H9 (cell line): ENCODE measurements at regions not wholly inside any gene's neighbourhood (a gene's known extent, or its start where the extent isn't known, plus 50 kb on each side); places are given as distances from the start of the nearest gene placed in this dataset.

Experiments
- DNase-seq: peaks from one replicate; pipeline ENCODE4 v3.0.0-alpha.2; 2017
- H2AFZ ChIP-seq: one replicate; pipeline ENCODE4 v1.6.1; 2013; ENCODE audit warnings: mild to moderate bottlenecking, low read length, control low read depth, moderate library complexity
- H2AK5ac ChIP-seq: 2 replicates; pipeline ENCODE4 v1.6.1; 2013; ENCODE audit warnings: low read length, control low read depth, mixed read lengths; ENCODE audit not compliant: insufficient read length
- H2BK120ac ChIP-seq: one replicate; pipeline ENCODE4 v1.6.1; 2013; ENCODE audit warnings: low read depth, mild to moderate bottlenecking, low read length, control low read depth, inconsistent platforms; ENCODE audit not compliant: poor library complexity, severe bottlenecking
- H2BK12ac ChIP-seq: 2 replicates; pipeline ENCODE4 v1.6.1; 2013; ENCODE audit warnings: low read length, control low read depth, mixed read lengths, low read depth; ENCODE audit not compliant: insufficient read length
- H2BK15ac ChIP-seq: 2 replicates; pipeline ENCODE4 v1.6.1; 2013; ENCODE audit warnings: low read depth, low read length, control low read depth
- H2BK20ac ChIP-seq: one replicate; pipeline ENCODE4 v1.6.1; 2013; ENCODE audit warnings: low read depth, mild to moderate bottlenecking, low read length, control low read depth, inconsistent platforms; ENCODE audit not compliant: poor library complexity, severe bottlenecking
- H2BK5ac ChIP-seq: 2 replicates; pipeline ENCODE4 v1.6.1; 2013; ENCODE audit warnings: low read length, control low read depth, mixed read lengths; ENCODE audit not compliant: insufficient read length
- H3K14ac ChIP-seq: 2 replicates; pipeline ENCODE4 v1.6.1; 2013; ENCODE audit warnings: low read length, control low read depth; ENCODE audit not compliant: insufficient read depth
- H3K18ac ChIP-seq: 2 replicates; pipeline ENCODE4 v1.6.1; 2013; ENCODE audit warnings: low read depth, mild to moderate bottlenecking, mixed read lengths, low read length, control low read depth; ENCODE audit not compliant: insufficient read length
- H3K23ac ChIP-seq: 2 replicates; pipeline ENCODE4 v1.6.1; 2013; ENCODE audit warnings: low read length, control low read depth, mixed read lengths, low read depth; ENCODE audit not compliant: insufficient read length
- H3K23me2 ChIP-seq: 2 replicates; pipeline ENCODE4 v1.6.1; 2013; ENCODE audit warnings: low read depth, mild to moderate bottlenecking, mixed read lengths, low read length, control low read depth; ENCODE audit not compliant: insufficient read length, poor library complexity, severe bottlenecking
- H3K27ac ChIP-seq: 2 replicates; pipeline ENCODE4 v1.5.1; 2013; ENCODE audit warnings: low read length, control low read depth, mixed read lengths, low read depth; ENCODE audit not compliant: insufficient read length
- H3K27me3 ChIP-seq: 2 replicates; pipeline ENCODE4 v1.6.1; 2013; ENCODE audit warnings: low read length, control low read depth, inconsistent platforms; ENCODE audit not compliant: insufficient read depth
- H3K4ac ChIP-seq: 2 replicates; pipeline ENCODE4 v1.6.1; 2013; ENCODE audit warnings: low read depth, mild to moderate bottlenecking, control low read depth, inconsistent platforms, low read length, moderate library complexity
- H3K4me1 ChIP-seq: 2 replicates; pipeline ENCODE4 v1.6.1; 2013; ENCODE audit warnings: low read length, control low read depth, inconsistent platforms; ENCODE audit not compliant: insufficient read depth
- H3K4me2 ChIP-seq: 2 replicates; pipeline ENCODE4 v1.6.1; 2013; ENCODE audit warnings: low read length, control low read depth, mixed read lengths; ENCODE audit not compliant: insufficient read length, insufficient read depth
- H3K56ac ChIP-seq: 2 replicates; pipeline ENCODE4 v1.6.1; 2013; ENCODE audit warnings: low read depth, mild to moderate bottlenecking, mixed read lengths, low read length, control low read depth; ENCODE audit not compliant: insufficient read length
- H3K79me1 ChIP-seq: 2 replicates; pipeline ENCODE4 v1.6.1; 2013; ENCODE audit warnings: low read depth, mild to moderate bottlenecking, moderate library complexity, low read length, control low read depth, inconsistent platforms; ENCODE audit not compliant: insufficient read depth, poor library complexity, severe bottlenecking
- H3K79me2 ChIP-seq: 2 replicates; pipeline ENCODE4 v1.6.1; 2013; ENCODE audit warnings: low read length, control low read depth, inconsistent platforms; ENCODE audit not compliant: insufficient read depth
- H3K9ac ChIP-seq: 2 replicates; pipeline ENCODE4 v1.6.1; 2013; ENCODE audit warnings: low read length, control low read depth, mixed read lengths; ENCODE audit not compliant: insufficient read length; ENCODE audit errors: extremely low read depth
- H3K9me3 ChIP-seq: one replicate; pipeline ENCODE4 v1.6.1; 2013; ENCODE audit warnings: low read depth, low read length, inconsistent platforms; ENCODE audit not compliant: control insufficient read depth
- H3T11ph ChIP-seq: one replicate; pipeline ENCODE4 v1.6.1; 2013; ENCODE audit warnings: mild to moderate bottlenecking, low read length, control low read depth, inconsistent platforms
- H4K20me1 ChIP-seq: one replicate; pipeline ENCODE4 v1.6.1; 2013; ENCODE audit not compliant: control insufficient read depth, insufficient read length, insufficient read depth
- H4K5ac ChIP-seq: 2 replicates; pipeline ENCODE4 v1.6.1; 2013; ENCODE audit warnings: low read depth, mild to moderate bottlenecking, mixed read lengths, low read length, control low read depth; ENCODE audit not compliant: insufficient read length
- H4K8ac ChIP-seq: replicated peaks from 2 replicates; pipeline ENCODE4 v1.6.1; 2013; ENCODE audit warnings: low read length, control low read depth, mixed read lengths, low read depth; ENCODE audit not compliant: insufficient read length
- H4K91ac ChIP-seq: 2 replicates; pipeline ENCODE4 v1.6.1; 2013; ENCODE audit warnings: low read depth, mild to moderate bottlenecking, moderate library complexity, mixed read lengths, low read length, control low read depth; ENCODE audit not compliant: insufficient read length
- H3K27ac Mint-ChIP-seq, 3 experiments: 2 replicates in 2 of 3; 3 replicates in 1 of 3; pipeline ENCODE4 v1.8.0; 2020 to 2021; ENCODE audit warnings: mixed read lengths in 3 of 3, mild to moderate bottlenecking in 1 of 3, moderate library complexity in 1 of 3
- H3K27me3 Mint-ChIP-seq: 2 replicates; pipeline ENCODE4 v1.8.0; 2021; ENCODE audit warnings: low read depth, mild to moderate bottlenecking, moderate library complexity, mixed read lengths
- H3K36me3 Mint-ChIP-seq, 3 experiments: 2 replicates in 2 of 3; 3 replicates in 1 of 3; pipeline ENCODE4 v1.8.0; 2020 to 2021; ENCODE audit warnings: low read depth in 3 of 3, mixed read lengths in 3 of 3; ENCODE audit not compliant: insufficient read depth in 1 of 3
- H3K4me1 Mint-ChIP-seq, 2 experiments: 2 replicates each; pipeline ENCODE4 v1.8.0; 2020; ENCODE audit warnings: mixed read lengths in 2 of 2
- H3K4me3 Mint-ChIP-seq, 2 experiments: 2 replicates in 1 of 2; 3 replicates in 1 of 2; pipeline ENCODE4 v1.8.0; 2020 to 2021; ENCODE audit warnings: mild to moderate bottlenecking in 2 of 2, mixed read lengths in 2 of 2, moderate library complexity in 1 of 2
- H3K9me3 Mint-ChIP-seq, 2 experiments: 2 replicates in 1 of 2; 3 replicates in 1 of 2; pipeline ENCODE4 v1.8.0; 2020; ENCODE audit warnings: mild to moderate bottlenecking in 2 of 2, mixed read lengths in 2 of 2, moderate library complexity in 1 of 2
- CTCF ChIP-seq: fragments of 200-600 bp; sonication (generic); conservative IDR thresholded peaks from 3 replicates; pipeline ENCODE4 v1.8.0; 2021; ENCODE audit warnings: antibody characterized with exemption, mild to moderate bottlenecking
- WGBS: extraction: QIAGEN DNeasy Blood & Tissue Kit; methylation state at CpG from one replicate; pipeline ENCODE4 v1.1.7; 2013; ENCODE audit warnings: missing lambda C conversion rate, low lambda C conversion rate, mixed read lengths; ENCODE audit not compliant: insufficient read length; ENCODE audit errors: extremely low coverage; 5-methylcytosine and 5-hydroxymethylcytosine counted together

DNA sequence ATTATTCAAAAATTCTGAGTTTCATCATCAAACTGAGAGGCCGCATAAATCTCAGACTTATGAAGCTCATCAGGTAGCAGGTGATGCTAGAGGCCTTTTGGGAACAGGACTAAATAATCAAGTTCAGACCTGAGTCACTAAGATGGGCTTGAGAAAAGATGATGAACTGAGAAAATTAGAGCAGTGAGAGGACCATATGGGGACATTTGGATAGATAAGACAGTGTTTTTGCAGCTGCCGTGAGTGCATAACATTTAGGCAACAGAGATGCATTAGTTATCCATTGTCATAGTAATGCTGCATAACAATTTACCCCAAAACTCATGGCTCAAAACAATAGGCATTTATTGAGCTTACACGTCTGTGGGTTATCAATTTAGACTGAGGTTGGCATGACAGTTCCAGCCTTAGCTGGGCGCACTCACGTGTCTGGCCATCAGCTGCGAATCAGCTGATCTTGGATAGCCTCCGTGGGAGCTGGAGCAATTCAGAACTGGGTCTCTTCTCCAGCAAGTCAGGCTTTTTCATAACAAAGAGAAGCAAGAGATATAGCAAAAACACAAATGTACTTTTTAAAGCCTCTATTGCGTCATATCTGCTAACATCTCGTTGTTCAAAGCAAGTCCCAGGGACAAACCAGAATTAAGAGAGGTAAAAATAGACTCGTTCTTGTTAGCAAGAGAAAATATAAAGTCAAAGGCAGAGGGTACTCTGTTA lies 72.8 kb downstream of the CAPZA3 start:
- no peaks in the 10 kb centered on the region for H3K27me3 ChIP-seq
- H4K5ac ChIP-seq: no peak overlapping the region
- no peak overlapping the region for H4K91ac ChIP-seq
- no peak overlapping the region for H3K4me2 ChIP-seq
- H3K56ac ChIP-seq: no peak overlapping the region
- no peak overlapping the region for H4K8ac ChIP-seq
- H3K4ac ChIP-seq: no peak overlapping the region
- H3K23ac ChIP-seq: no peak overlapping the region
- no peaks in the 10 kb centered on the region for H3K4me1 ChIP-seq
- no peak overlapping the region for H3K14ac ChIP-seq
- no peak overlapping the region for H2BK20ac ChIP-seq
- no peak overlapping the region for H2AFZ ChIP-seq
- WGBS: no CpG with 5 or more reads among the region's 10 CpGs
- Mint-ChIP-seq H3K4me3 (no peak overlapping the region), H3K27me3 (no peaks in the 10 kb centered on the region), H3K9me3 (0 out of 5 replicates have a peak, but pooled peaks cover 0 to 2% of the 10 kb centered on the region in 2 experiments), H3K36me3 (peaks cover 0 to 3% (median 0%) of the 10 kb centered on the region in 3 experiments; a peak in 1 of 7 replicates), H3K4me1 (peaks cover 10 to 13% of the 10 kb centered on the region in 2 experiments), H3K27ac (peak overlapping the region in 2 of 3 experiments; percentile 14 to 30; a peak in 1 of 7 replicates)
- no peak overlapping the region for H3K9ac ChIP-seq
- H3K27ac ChIP-seq: no peak overlapping the region
- no peak overlapping the region for H2BK5ac ChIP-seq
- no peak overlapping the region for H3T11ph ChIP-seq
- no peak overlapping the region for H2AK5ac ChIP-seq
- no peaks in the 10 kb centered on the region for H3K23me2 ChIP-seq
- no peaks in the 10 kb centered on the region for H3K9me3 ChIP-seq
- no peak overlapping the region for H2BK15ac ChIP-seq
- DNase-seq: no peak
- no peak overlapping the region for H2BK12ac ChIP-seq
- no peak for TF ChIP-seq CTCF
- H3K79me1 ChIP-seq: no peaks in the 10 kb centered on the region
- H3K18ac ChIP-seq: no peak overlapping the region
- no peaks in the 10 kb centered on the region for H4K20me1 ChIP-seq
- H2BK120ac ChIP-seq: no peak overlapping the region
- H3K79me2 ChIP-seq: no peaks in the 10 kb centered on the region
